SK-N-SH (cell line): ENCODE measurements at regions not wholly inside any gene's neighbourhood (a gene's known extent, or its start where the extent isn't known, plus 50 kb on each side); places are given as distances from the start of the nearest gene placed in this dataset.

Experiments used
- CTCF ChIA-PET: fragments of 300-600, 350-600 bp; formaldehyde crosslinking; extraction: SDS; loops from one replicate; lab custom pipeline; 2021; lab: Yijun Ruan, JAX
- POLR2A ChIA-PET: fragments of 350-600 bp; sonication (Branson Sonifier 250); formaldehyde crosslinking; extraction: SDS; loops from one replicate; lab custom pipeline; 2020; ENCODE audit warnings: antibody characterized with exemption, inconsistent platforms; lab: Yijun Ruan, JAX
- DNase-seq: peaks from one replicate; pipeline ENCODE4 v3.0.0; 2012
- H2AFZ ChIP-seq: fragments of 200-600 bp; sonication (generic); 2 replicates; pipeline ENCODE4 v1.8.1; 2016; ENCODE audit warnings: antibody characterized with exemption, mild to moderate bottlenecking, low read depth
- H3F3A ChIP-seq: fragments of 200-600 bp; sonication (generic); replicated peaks from 2 replicates; pipeline ENCODE3; 2016; ENCODE audit warnings: antibody characterized with exemption, mild to moderate bottlenecking; ENCODE audit not compliant: insufficient read depth
- H3K27ac ChIP-seq, 2 experiments: fragments of 200-500 bp in 1 of 2; fragments of 200-600 bp in 1 of 2; sonication (Bioruptor generic) in 1 of 2; sonication (generic), shearing (Covaris generic) in 1 of 2; 2 replicates each; pipeline versions ENCODE4 v1.5.1 to v1.6.1; 2014 to 2016; ENCODE audit warnings: low read depth in 2 of 2, inconsistent platforms in 1 of 2, low read length in 1 of 2, mild to moderate bottlenecking in 1 of 2, mixed read lengths in 1 of 2
- H3K27me3 ChIP-seq: fragments of 200-600 bp; sonication (generic), shearing (Covaris generic); 2 replicates; pipeline ENCODE4 v1.6.1; 2016; ENCODE audit warnings: mixed run types; ENCODE audit not compliant: insufficient read depth
- H3K36me3 ChIP-seq, 2 experiments: fragments of 200-500 bp in 1 of 2; fragments of 200-600 bp in 1 of 2; sonication (Bioruptor generic) in 1 of 2; sonication (generic) in 1 of 2; replicated peaks in 1 of 2; 2 replicates each; pipeline versions ENCODE3 to v1.5.1; 2014 to 2016; ENCODE audit warnings: low read length in 1 of 2, mild to moderate bottlenecking in 1 of 2; ENCODE audit not compliant: insufficient read depth in 2 of 2, control insufficient read depth in 1 of 2
- H3K4me1 ChIP-seq, 2 experiments: fragments of 200-500 bp in 1 of 2; fragments of 200-600 bp in 1 of 2; sonication (Bioruptor generic) in 1 of 2; sonication (generic), shearing (Covaris generic) in 1 of 2; 2 replicates each; pipeline versions ENCODE4 v1.5.1 to v1.6.1; 2014 to 2016; ENCODE audit warnings: low read depth in 1 of 2, low read length in 1 of 2, mixed run types in 1 of 2; ENCODE audit not compliant: insufficient read depth in 2 of 2, control insufficient read depth in 1 of 2
- H3K4me2 ChIP-seq: fragments of 200-600 bp; sonication (generic), shearing (Covaris generic); 2 replicates; pipeline ENCODE4 v1.6.1; 2017; ENCODE audit warnings: mixed run types
- H3K4me3 ChIP-seq, 2 experiments: fragments of 200-500 bp in 1 of 2; fragments of 200-600 bp in 1 of 2; sonication (Bioruptor generic) in 1 of 2; sonication (generic), shearing (Covaris generic) in 1 of 2; 2 replicates each; pipeline versions ENCODE4 v1.5.1 to v1.8.1; 2014 to 2016; ENCODE audit warnings: low read depth in 2 of 2, inconsistent platforms in 1 of 2, low read length in 1 of 2, mild to moderate bottlenecking in 1 of 2, mixed read lengths in 1 of 2, moderate library complexity in 1 of 2
- H3K79me2 ChIP-seq: fragments of 200-600 bp; sonication (generic); 2 replicates; pipeline ENCODE4 v1.8.1; 2017; ENCODE audit warnings: mild to moderate bottlenecking; ENCODE audit not compliant: insufficient read depth
- H3K9ac ChIP-seq: fragments of 200-600 bp; sonication (generic); 2 replicates; pipeline ENCODE4 v1.6.1; 2017; ENCODE audit warnings: mixed run types
- H3K9me2 ChIP-seq: fragments of 200-600 bp; sonication (generic); 2 replicates; pipeline ENCODE4 v1.6.1; 2017; ENCODE audit warnings: mixed run types
- H3K9me3 ChIP-seq: fragments of 200-600 bp; sonication (generic); 2 replicates; pipeline ENCODE4 v1.6.1; 2017; ENCODE audit warnings: mixed run types, mild to moderate bottlenecking, moderate library complexity
- H4K20me1 ChIP-seq: fragments of 200-600 bp; sonication (generic); 2 replicates; pipeline ENCODE4 v1.6.1; 2017; ENCODE audit warnings: mild to moderate bottlenecking, mixed run types; ENCODE audit not compliant: insufficient read depth
- CHD2 ChIP-seq: fragments of 150-350 bp; IDR thresholded peaks from 2 replicates; pipeline ENCODE4 v1.6.1; 2018; ENCODE audit warnings: low read length; ENCODE audit not compliant: partially characterized antibody
- EP300 ChIP-seq, 2 experiments: IDR thresholded peaks; 2 replicates each; pipeline versions ENCODE4 v1.4.0 to v1.6.1; 2012; ENCODE audit warnings: borderline replicate concordance in 1 of 2, low read depth in 1 of 2, low read length in 1 of 2
- EZH2phosphoT487 ChIP-seq: fragments of 200-600 bp; sonication (generic); IDR thresholded peaks from 2 replicates; pipeline ENCODE4 v1.6.1; 2017; ENCODE audit warnings: low read depth, mixed run types, mild to moderate bottlenecking, antibody characterized with exemption, moderate library complexity, borderline replicate concordance
- FOXJ3 ChIP-seq: sonication (generic); formaldehyde crosslinking; IDR thresholded peaks from 2 replicates; pipeline ENCODE4 v1.5.1; 2020; ENCODE audit warnings: mild to moderate bottlenecking, missing genetic modification reagents
- FOXM1 ChIP-seq: IDR thresholded peaks from 2 replicates; pipeline ENCODE4 v1.4.0; 2012; ENCODE audit warnings: low read depth, mild to moderate bottlenecking
- JUND ChIP-seq: IDR thresholded peaks from 2 replicates; pipeline ENCODE4 v1.4.0; 2012
- MEF2A ChIP-seq: IDR thresholded peaks from 2 replicates; pipeline ENCODE4 v1.4.0; 2012; ENCODE audit warnings: low read depth, borderline replicate concordance
- NFIC ChIP-seq: IDR thresholded peaks from 2 replicates; pipeline ENCODE4 v1.4.0; 2012; ENCODE audit warnings: borderline replicate concordance
- RAD21 ChIP-seq: IDR thresholded peaks from 2 replicates; pipeline ENCODE4 v1.6.1; 2012; ENCODE audit warnings: mild to moderate bottlenecking, low read length
- RCOR1 ChIP-seq: fragments of 150-350 bp; IDR thresholded peaks from 2 replicates; pipeline ENCODE4 v1.6.1; 2017; ENCODE audit warnings: antibody characterized with exemption, low read length
- SMC3 ChIP-seq: IDR thresholded peaks from 2 replicates; pipeline ENCODE4 v1.6.1; 2012; ENCODE audit warnings: low read depth, low read length, improper control_type of control experiment
- TAF1 ChIP-seq: IDR thresholded peaks from 2 replicates; pipeline ENCODE4 v1.6.1; 2012; ENCODE audit warnings: low read depth, mild to moderate bottlenecking, low read length, moderate library complexity, borderline replicate concordance
- TCF12 ChIP-seq: IDR thresholded peaks from 2 replicates; pipeline ENCODE4 v1.4.0; 2012
- WGBS: methylation state at CpG from one replicate; pipeline ENCODE4 v1.1.6; 2017; ENCODE audit warnings: low lambda C conversion rate; 5-methylcytosine and 5-hydroxymethylcytosine counted together
- TF ChIP-seq, protein P1 (sequence below): fragments of 150-350 bp; IDR thresholded peaks from 2 replicates; pipeline ENCODE4 v1.6.1; 2016; ENCODE audit warnings: mild to moderate bottlenecking, low read depth, low read length
- TF ChIP-seq, protein P2 (sequence below): fragments of 200-600 bp; sonication (generic); IDR thresholded peaks from 2 replicates; pipeline ENCODE4 v1.6.1; 2017; ENCODE audit warnings: antibody characterized with exemption, mild to moderate bottlenecking, moderate library complexity
- TF ChIP-seq, protein P3 (sequence below): IDR thresholded peaks from 2 replicates; pipeline ENCODE4 v1.4.0; 2012; ENCODE audit warnings: low read depth, borderline replicate concordance
- TF ChIP-seq, protein P4 (sequence below): fragments of 150-350 bp; IDR thresholded peaks from 2 replicates; pipeline ENCODE4 v1.6.1; 2017; ENCODE audit warnings: antibody characterized with exemption, low read length, low read depth, borderline replicate concordance

DNA sequence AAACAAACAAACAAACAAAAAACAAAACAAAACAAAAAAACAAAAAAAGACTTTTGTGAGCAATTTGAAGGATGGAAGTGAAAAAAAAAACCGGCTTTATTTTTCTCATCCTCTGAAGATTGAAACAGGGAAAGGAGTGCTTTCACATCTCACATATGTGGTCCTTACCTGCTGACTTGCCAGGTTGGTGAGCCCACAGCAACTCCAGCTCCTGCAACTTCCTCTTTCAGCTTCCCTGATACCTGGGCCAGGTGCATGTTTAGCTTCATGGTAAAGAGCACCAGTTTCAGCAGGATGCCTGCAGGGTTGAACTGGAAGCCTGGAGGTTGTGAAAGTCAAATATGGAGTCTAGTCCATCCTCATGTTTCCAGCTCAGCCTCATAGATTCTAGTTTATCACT, 221.2 kb upstream of the OTX2 start:
- TF ChIP-seq EP300 (IDR thresholded peaks at IDR 0.05; ENCODE audit: borderline replicate concordance in 1 of 2, low read depth in 1 of 2, low read length in 1 of 2) (no peak), SMC3 (no peak), TAF1 (no peak)
- TF ChIP-seq, protein P1, sequence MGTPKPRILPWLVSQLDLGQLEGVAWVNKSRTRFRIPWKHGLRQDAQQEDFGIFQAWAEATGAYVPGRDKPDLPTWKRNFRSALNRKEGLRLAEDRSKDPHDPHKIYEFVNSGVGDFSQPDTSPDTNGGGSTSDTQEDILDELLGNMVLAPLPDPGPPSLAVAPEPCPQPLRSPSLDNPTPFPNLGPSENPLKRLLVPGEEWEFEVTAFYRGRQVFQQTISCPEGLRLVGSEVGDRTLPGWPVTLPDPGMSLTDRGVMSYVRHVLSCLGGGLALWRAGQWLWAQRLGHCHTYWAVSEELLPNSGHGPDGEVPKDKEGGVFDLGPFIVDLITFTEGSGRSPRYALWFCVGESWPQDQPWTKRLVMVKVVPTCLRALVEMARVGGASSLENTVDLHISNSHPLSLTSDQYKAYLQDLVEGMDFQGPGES = no peak
- TF ChIP-seq, protein P2, sequence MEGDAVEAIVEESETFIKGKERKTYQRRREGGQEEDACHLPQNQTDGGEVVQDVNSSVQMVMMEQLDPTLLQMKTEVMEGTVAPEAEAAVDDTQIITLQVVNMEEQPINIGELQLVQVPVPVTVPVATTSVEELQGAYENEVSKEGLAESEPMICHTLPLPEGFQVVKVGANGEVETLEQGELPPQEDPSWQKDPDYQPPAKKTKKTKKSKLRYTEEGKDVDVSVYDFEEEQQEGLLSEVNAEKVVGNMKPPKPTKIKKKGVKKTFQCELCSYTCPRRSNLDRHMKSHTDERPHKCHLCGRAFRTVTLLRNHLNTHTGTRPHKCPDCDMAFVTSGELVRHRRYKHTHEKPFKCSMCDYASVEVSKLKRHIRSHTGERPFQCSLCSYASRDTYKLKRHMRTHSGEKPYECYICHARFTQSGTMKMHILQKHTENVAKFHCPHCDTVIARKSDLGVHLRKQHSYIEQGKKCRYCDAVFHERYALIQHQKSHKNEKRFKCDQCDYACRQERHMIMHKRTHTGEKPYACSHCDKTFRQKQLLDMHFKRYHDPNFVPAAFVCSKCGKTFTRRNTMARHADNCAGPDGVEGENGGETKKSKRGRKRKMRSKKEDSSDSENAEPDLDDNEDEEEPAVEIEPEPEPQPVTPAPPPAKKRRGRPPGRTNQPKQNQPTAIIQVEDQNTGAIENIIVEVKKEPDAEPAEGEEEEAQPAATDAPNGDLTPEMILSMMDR = no peak
- H3K9me3 ChIP-seq = no peaks in the 10 kb centered on the region
- no peak overlapping the region for H2AFZ ChIP-seq
- no peaks in the 10 kb centered on the region for H3K4me1 ChIP-seq
- CTCF ChIA-PET = no interaction called here
- H3K79me2 ChIP-seq = no peaks in the 10 kb centered on the region
- H3K4me3 ChIP-seq = no peak overlapping the region
- POLR2A ChIA-PET = no interaction called here
- H3K27ac ChIP-seq = no peak overlapping the region
- H4K20me1 ChIP-seq = no peaks in the 10 kb centered on the region
- H3K4me2 ChIP-seq = no peak overlapping the region
- H3K27me3 ChIP-seq = no peaks in the 10 kb centered on the region
- no peak for DNase-seq
- no peaks in the 10 kb centered on the region for H3K9me2 ChIP-seq
- H3K36me3 ChIP-seq = no peaks in the 10 kb centered on the region
- no peaks in the 10 kb centered on the region for H3F3A ChIP-seq
- no peak overlapping the region for H3K9ac ChIP-seq
- 3% methylated on average over 1 of the region's 1 CpG for WGBS

DNA sequence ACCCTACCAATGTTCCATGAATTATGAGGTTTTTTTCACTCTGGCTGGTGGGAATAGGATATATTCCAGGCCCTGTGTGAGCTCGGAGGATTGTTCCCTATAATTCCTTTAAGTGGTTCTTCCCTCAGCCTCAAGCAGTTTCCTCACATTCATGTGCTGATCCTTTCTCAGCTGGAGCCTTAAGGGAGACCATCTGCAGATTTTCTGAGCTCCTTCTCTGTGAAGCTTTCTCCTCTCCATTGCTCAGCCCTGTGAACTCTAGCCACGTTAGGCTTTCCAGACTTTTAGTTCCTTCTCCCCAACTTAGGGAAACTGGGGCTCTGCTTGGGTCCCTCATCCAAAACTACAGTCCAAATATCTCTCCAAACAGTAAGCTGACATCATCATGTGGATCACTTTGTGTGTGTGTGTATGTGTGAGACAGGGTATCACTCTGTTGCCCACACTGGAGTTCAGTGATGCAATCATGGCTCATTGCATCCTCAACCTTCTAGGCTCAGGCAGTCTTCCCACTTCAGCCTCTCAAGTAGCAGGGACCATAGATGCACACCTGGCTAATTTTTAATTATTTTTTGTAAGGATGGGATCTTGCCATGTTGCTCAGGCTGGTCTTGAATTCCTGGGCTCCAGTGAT, 219.5 kb upstream of the OTX2 start:
- POLR2A ChIA-PET = no interaction called here
- 0% methylated on average over 2 of the region's 2 CpGs for WGBS
- CTCF ChIA-PET = no interaction called here
- TF ChIP-seq EZH2phosphoT487 = no peak
- TF ChIP-seq RAD21 = no peak
- TF ChIP-seq FOXJ3 (CRISPR knock-in tag) = no peak
- no peak for TF ChIP-seq RCOR1
- TF ChIP-seq, protein P3, sequence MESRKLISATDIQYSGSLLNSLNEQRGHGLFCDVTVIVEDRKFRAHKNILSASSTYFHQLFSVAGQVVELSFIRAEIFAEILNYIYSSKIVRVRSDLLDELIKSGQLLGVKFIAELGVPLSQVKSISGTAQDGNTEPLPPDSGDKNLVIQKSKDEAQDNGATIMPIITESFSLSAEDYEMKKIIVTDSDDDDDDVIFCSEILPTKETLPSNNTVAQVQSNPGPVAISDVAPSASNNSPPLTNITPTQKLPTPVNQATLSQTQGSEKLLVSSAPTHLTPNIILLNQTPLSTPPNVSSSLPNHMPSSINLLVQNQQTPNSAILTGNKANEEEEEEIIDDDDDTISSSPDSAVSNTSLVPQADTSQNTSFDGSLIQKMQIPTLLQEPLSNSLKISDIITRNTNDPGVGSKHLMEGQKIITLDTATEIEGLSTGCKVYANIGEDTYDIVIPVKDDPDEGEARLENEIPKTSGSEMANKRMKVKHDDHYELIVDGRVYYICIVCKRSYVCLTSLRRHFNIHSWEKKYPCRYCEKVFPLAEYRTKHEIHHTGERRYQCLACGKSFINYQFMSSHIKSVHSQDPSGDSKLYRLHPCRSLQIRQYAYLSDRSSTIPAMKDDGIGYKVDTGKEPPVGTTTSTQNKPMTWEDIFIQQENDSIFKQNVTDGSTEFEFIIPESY = no peak
- no peak for TF ChIP-seq NFIC
- no peak for TF ChIP-seq MEF2A
- no peak for TF ChIP-seq FOXM1
- TF ChIP-seq, protein P4, sequence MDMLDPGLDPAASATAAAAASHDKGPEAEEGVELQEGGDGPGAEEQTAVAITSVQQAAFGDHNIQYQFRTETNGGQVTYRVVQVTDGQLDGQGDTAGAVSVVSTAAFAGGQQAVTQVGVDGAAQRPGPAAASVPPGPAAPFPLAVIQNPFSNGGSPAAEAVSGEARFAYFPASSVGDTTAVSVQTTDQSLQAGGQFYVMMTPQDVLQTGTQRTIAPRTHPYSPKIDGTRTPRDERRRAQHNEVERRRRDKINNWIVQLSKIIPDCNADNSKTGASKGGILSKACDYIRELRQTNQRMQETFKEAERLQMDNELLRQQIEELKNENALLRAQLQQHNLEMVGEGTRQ = no peak
- TF ChIP-seq JUND = no peak
- TF ChIP-seq CHD2 = no peak
- TF ChIP-seq TCF12 = no peak
- TF ChIP-seq, protein P2 = no peak
- TF ChIP-seq, protein P1 = no peak

More for the DNA sequence above, 219.5 kb upstream of the OTX2 start:
- Histone ChIP-seq H3K4me1 (no peaks in the 10 kb centered on the region), H2AFZ (no peak overlapping the region), H3K9ac (no peak overlapping the region), H3K4me2 (no peak overlapping the region), H3F3A (no peaks in the 10 kb centered on the region), H3K9me3 (no peaks in the 10 kb centered on the region), H3K4me3 (no peak overlapping the region), H3K9me2 (no peaks in the 10 kb centered on the region), H3K36me3 (no peaks in the 10 kb centered on the region), H3K79me2 (no peaks in the 10 kb centered on the region), H4K20me1 (no peaks in the 10 kb centered on the region), H3K27me3 (no peaks in the 10 kb centered on the region), H3K27ac (no peak overlapping the region)
- DNase-seq = no peak
